ENCODE measurements at regions not wholly inside any gene's neighbourhood (a gene's known extent, or its start where the extent isn't known, plus 50 kb on each side); places are given as distances from the start of the nearest gene placed in this dataset.

DNA sequence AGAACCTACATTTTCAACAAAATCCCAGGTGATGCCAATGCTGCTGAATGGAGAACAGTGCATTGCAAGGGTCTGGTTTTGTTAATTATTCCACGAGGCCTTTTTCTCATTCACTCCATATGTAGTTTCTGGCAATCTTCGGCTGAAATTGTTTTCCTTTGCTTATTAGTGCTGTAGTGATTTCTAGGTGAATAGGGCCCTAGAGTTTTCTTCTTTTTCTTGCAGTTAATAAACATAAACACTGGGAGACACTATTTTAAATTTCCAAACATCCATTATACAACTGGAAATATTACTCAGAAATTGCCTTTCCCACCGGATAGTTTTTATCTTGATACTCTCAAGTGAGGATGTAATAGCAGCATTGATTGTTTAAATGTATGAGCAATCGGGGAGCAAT, 435.6 kb downstream of the XPNPEP1 start:
- TF ChIP-seq SP1 (IDR thresholded peaks at IDR 0.05), result no peak
- no peak for TF ChIP-seq FOXA1 (IDR thresholded peaks at IDR 0.05)
- no peak for TF ChIP-seq FOXM1 (IDR thresholded peaks at IDR 0.05; ENCODE audit: borderline replicate concordance)
- TF ChIP-seq HDGF (IDR thresholded peaks at IDR 0.05; ENCODE audit: borderline replicate concordance), result no peak
- no peak for TF ChIP-seq ZNF384 (IDR thresholded peaks at IDR 0.05)
- no peak for TF ChIP-seq L3MBTL2 (conservative IDR thresholded peaks at IDR 0.05)
- TF ChIP-seq NFRKB (IDR thresholded peaks at IDR 0.05), result no peak
- TF ChIP-seq ELF4 (IDR thresholded peaks at IDR 0.05), result no peak
- TF ChIP-seq, protein P1, sequence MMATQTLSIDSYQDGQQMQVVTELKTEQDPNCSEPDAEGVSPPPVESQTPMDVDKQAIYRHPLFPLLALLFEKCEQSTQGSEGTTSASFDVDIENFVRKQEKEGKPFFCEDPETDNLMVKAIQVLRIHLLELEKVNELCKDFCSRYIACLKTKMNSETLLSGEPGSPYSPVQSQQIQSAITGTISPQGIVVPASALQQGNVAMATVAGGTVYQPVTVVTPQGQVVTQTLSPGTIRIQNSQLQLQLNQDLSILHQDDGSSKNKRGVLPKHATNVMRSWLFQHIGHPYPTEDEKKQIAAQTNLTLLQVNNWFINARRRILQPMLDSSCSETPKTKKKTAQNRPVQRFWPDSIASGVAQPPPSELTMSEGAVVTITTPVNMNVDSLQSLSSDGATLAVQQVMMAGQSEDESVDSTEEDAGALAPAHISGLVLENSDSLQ (IDR thresholded peaks at IDR 0.05), result no peak

Data from HEK293T (cell line).